GM19438 (cell line): ENCODE measurements at regions not wholly inside any gene's neighbourhood (a gene's known extent, or its start where the extent isn't known, plus 50 kb on each side); places are given as distances from the start of the nearest gene placed in this dataset.

Experiments used
- ATAC-seq: cut with Tn5 transposase; IDR thresholded peaks from one replicate; pipeline ENCODE4 v1.9.1; 2021; ENCODE audit warnings: low read depth; ENCODE audit not compliant: unreplicated experiment

DNA sequence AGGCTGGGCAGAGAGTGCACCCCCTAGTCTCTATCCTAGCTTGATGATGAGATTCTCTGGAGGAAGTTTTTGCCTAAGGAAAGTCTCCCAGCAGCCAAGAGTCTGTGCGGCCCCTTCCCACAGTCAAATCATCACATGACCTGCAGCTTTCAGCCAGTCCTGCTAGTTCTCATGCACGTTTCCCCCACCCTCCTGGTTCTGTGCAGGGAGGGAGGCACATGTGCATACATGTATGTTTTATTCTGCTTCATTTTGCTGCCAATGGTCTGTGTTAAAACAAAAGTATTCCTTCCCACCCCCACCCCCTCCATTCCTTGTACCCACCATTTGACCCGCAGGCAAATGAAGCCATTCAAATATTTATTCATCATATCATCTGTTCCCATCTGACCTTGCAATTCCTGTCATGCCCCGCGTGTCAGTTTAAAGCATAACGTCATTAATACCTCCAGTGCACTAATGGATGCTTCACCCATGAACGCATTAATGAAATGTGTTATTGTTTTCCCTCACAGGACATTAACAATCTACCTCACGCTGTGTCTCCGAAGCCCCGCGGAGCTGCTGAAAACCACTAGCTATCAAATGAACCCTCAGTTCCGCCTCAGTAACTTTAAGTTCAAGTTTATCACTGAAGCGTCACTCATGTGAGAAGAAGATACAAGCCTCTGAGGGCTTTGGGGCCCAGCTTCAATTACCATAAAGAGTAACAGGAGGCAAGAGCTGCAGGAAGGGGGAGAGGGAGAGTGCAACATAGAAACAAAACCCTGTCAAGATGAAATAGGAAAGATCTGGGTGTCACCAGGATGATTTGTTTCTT lies 139.6 kb downstream of the RASEF start:
- ATAC-seq, result no peak

DNA sequence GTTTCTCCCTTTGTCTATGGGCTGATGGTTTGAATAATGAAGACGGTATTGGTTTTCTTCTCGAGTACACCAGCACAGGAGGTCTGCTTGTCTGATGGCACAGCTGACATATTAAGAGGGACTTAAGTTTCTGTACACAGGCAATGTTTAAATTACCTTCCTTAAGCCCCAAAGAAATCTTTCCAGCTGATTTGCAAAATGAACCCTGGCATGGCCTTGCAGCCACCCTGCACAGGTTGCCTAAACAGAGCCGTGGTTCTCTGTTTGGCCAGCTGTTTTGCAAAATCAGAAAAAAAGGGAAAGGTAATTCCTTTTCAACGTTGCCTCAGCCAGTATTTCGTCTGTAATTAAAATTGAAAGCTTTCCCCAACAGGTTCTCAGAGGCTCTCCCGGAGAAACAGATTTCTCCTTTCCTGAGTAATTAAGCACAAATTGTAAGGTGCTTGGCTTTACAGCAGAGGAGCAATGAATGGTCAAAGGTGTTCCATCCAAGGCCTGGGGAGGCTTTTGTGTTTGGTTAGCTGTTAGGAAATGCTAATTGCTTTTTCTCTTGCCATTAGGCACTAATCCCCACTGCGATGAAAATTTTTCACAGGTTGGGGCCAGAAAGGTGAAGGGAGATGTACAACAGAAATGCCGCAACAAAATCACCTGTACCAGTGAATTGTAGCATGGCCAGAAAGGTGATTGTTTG lies 138.9 kb downstream of the RASEF start:
- no peak for ATAC-seq
